ENCODE measurements at regions not wholly inside any gene's neighbourhood (a gene's known extent, or its start where the extent isn't known, plus 50 kb on each side); places are given as distances from the start of the nearest gene placed in this dataset.
A peak's percentile ranks its signal among the peaks of the same experiment; 100 is the strongest.

DNA sequence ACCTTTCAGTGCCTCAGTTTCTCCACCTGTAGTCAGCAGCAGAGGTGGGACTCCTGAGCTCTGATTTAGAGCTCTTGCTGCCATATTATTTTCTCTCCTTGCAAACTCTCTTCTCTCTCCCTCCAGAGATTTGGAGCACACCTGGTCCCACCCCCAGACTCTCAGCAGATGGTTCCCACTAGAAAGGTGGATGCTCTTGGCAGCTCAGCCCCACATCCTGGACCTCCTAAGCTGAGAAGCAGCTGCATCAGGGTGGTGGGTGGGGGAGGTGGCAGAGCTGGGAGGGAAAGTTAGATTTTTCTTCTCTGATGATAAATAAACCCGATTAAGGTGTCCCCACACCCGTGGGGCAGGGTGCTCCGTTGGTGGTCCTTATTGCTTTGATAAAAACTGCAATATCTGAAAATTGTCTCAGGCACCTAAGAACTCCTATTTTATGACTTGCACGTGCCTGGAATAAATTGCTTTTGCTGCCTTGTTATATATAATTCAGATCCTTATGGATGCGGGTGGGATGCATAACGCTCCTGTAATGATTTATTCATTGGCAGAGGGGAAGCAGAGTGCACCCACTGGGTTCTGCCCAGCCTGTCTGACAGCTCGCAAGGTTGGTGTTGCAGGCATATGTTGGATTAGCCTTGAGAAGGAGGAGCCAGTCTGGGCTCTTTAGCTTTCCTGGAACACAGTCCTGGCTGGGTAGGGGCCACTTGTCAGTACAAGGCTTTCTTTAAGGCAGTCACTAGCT is 214.2 kb downstream of the SUDS3 start:
- H3K79me2 ChIP-seq (ENCODE audit: low read length): no peaks in the 10 kb centered on the region
- H3K9ac ChIP-seq (ENCODE audit: low read length): no peak overlapping the region
- H3K9me3 ChIP-seq (ENCODE audit: low read length): 0 out of 2 replicates have a peak, but pooled peaks cover 4% of the 10 kb centered on the region
- H3K4me2 ChIP-seq (ENCODE audit: low read depth, low read length, poor library complexity, severe bottlenecking): no peak overlapping the region
- no peak overlapping the region for H3K27ac ChIP-seq (ENCODE audit: low read length)
- no peak overlapping the region for H2AFZ ChIP-seq (ENCODE audit: low read length)
- H3K36me3 ChIP-seq (ENCODE audit: insufficient read depth, low read length): no peaks in the 10 kb centered on the region
- DNase-seq: no peak
- no peaks in the 10 kb centered on the region for H3K4me1 ChIP-seq (ENCODE audit: low read length)
- H3K9me2 ChIP-seq (replicated peaks; ENCODE audit: insufficient read depth, low read length): no peaks in the 10 kb centered on the region
- no peak overlapping the region for H3K4me3 ChIP-seq (ENCODE audit: low read length)
- no peaks in the 10 kb centered on the region for H3K27me3 ChIP-seq (ENCODE audit: low read length)
- H4K20me1 ChIP-seq (ENCODE audit: insufficient read depth, low read depth, low read length): no peaks in the 10 kb centered on the region

DNA sequence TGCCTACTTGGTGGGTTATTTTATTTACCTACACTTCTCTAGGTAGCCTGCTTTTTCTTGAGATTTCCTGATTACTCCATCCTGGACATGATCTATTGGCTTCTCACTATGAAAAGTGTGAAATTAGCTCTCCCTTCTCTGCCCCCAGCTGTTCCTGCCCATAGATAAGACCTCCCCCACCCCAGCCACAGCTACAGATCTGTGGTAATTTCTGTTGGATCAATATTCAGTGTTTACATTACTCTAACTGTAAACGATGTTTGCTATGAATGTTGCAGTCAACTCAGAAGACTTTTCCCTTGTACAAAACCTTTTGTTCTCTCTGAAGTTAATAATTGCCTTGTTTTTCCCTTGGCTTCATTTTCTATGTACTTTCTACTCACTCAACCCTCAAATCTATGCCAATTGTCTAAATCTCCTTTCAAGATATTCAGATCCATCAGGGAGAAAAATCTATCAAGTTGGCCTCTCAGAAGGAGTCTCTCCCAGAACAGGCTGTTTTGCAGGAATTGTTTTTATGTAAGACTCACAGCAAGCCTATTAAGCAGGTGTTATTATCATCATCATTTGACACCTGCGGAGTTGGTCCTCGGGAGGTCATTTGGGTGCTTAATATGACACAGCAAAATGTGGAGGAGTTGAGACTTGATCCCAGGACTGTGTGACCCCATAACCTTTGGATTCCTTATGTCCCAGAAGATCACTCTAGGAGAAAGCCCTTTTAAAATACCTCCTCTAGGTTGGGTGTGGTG is 227.4 kb downstream of the SUDS3 start:
- Histone ChIP-seq H3K36me3 (ENCODE audit: insufficient read depth, low read length) (no peaks in the 10 kb centered on the region), H3K27ac (ENCODE audit: low read length) (no peak overlapping the region), H3K4me3 (ENCODE audit: low read length) (no peak overlapping the region), H3K4me2 (ENCODE audit: low read depth, low read length, poor library complexity, severe bottlenecking) (no peak overlapping the region), H3K9ac (ENCODE audit: low read length) (no peak overlapping the region), H4K20me1 (ENCODE audit: insufficient read depth, low read depth, low read length) (no peaks in the 10 kb centered on the region), H3K4me1 (ENCODE audit: low read length) (peaks cover 4% of the 10 kb centered on the region), H3K9me2 (replicated peaks; ENCODE audit: insufficient read depth, low read length) (no peaks in the 10 kb centered on the region), H3K27me3 (ENCODE audit: low read length) (no peaks in the 10 kb centered on the region; the same call in 1 of the 2 replicates), H2AFZ (ENCODE audit: low read length) (no peak overlapping the region), H3K79me2 (ENCODE audit: low read length) (no peaks in the 10 kb centered on the region), H3K9me3 (ENCODE audit: low read length) (no peaks in the 10 kb centered on the region)
- DNase-seq: no peak

DNA sequence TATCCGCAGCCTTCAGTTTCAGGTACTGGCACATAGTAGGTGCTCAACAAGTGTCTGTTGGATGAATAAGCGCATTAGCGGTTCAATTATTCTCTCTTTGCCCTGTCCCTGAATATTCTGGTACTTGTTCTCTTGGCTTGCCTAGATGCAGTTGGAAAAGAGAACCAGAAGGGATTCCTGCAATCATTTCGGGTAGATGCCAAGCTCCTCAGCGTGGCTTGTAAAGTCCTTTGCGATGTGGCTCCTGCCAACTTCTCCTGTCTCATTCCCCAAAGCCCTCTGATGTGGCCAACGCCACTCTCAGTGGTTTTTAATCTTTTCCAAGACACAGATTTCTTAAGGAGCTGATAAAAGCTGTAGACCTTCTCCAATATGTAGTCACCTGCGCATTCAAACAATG is 230.3 kb downstream of the SUDS3 start:
- DNase-seq: no peak
- no peak overlapping the region for H3K4me2 ChIP-seq (ENCODE audit: low read depth, low read length, poor library complexity, severe bottlenecking)
- no peaks in the 10 kb centered on the region; the same call in 1 of the 2 replicates for H3K27me3 ChIP-seq (ENCODE audit: low read length)
- no peak overlapping the region for H2AFZ ChIP-seq (ENCODE audit: low read length)
- H3K4me3 ChIP-seq (ENCODE audit: low read length): no peak overlapping the region
- H3K9ac ChIP-seq (ENCODE audit: low read length): no peak overlapping the region
- no peaks in the 10 kb centered on the region for H3K79me2 ChIP-seq (ENCODE audit: low read length)
- H3K4me1 ChIP-seq (ENCODE audit: low read length): peaks cover 5% of the 10 kb centered on the region
- no peak overlapping the region for H3K27ac ChIP-seq (ENCODE audit: low read length)
- H4K20me1 ChIP-seq (ENCODE audit: insufficient read depth, low read depth, low read length): no peaks in the 10 kb centered on the region
- no peaks in the 10 kb centered on the region for H3K9me2 ChIP-seq (replicated peaks; ENCODE audit: insufficient read depth, low read length)
- H3K9me3 ChIP-seq (ENCODE audit: low read length): no peaks in the 10 kb centered on the region
- no peaks in the 10 kb centered on the region for H3K36me3 ChIP-seq (ENCODE audit: insufficient read depth, low read length)

DNA sequence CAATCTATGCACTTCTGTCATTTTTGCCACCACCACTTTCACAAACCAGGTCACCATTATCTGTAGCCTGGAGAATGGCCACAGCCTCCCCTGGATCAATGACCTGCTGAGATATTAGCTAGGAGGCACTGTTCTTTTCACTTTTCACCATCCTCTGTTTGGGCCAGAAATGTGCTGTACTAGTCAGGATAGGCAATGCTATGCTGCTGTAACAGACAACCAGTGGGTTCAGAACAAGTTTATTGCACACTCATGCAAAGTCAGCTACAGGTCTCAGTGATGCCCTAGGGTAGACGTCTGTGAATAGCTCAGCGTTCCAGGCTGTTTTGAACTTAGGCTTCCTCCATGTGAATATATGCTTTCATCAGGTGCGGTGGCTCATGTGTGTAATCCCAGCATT is 231.5 kb downstream of the SUDS3 start:
- Histone ChIP-seq H3K27me3 (ENCODE audit: low read length) (no peaks in the 10 kb centered on the region; the same call in 1 of the 2 replicates), H3K79me2 (ENCODE audit: low read length) (no peaks in the 10 kb centered on the region), H2AFZ (ENCODE audit: low read length) (no peak overlapping the region), H3K4me1 (ENCODE audit: low read length) (peaks cover 5% of the 10 kb centered on the region), H3K4me2 (ENCODE audit: low read depth, low read length, poor library complexity, severe bottlenecking) (no peak overlapping the region), H3K36me3 (ENCODE audit: insufficient read depth, low read length) (no peaks in the 10 kb centered on the region), H4K20me1 (ENCODE audit: insufficient read depth, low read depth, low read length) (no peaks in the 10 kb centered on the region), H3K27ac (ENCODE audit: low read length) (no peak overlapping the region), H3K9me3 (ENCODE audit: low read length) (no peaks in the 10 kb centered on the region), H3K4me3 (ENCODE audit: low read length) (no peak overlapping the region), H3K9ac (ENCODE audit: low read length) (no peak overlapping the region), H3K9me2 (replicated peaks; ENCODE audit: insufficient read depth, low read length) (no peaks in the 10 kb centered on the region)
- DNase-seq: no peak

DNA sequence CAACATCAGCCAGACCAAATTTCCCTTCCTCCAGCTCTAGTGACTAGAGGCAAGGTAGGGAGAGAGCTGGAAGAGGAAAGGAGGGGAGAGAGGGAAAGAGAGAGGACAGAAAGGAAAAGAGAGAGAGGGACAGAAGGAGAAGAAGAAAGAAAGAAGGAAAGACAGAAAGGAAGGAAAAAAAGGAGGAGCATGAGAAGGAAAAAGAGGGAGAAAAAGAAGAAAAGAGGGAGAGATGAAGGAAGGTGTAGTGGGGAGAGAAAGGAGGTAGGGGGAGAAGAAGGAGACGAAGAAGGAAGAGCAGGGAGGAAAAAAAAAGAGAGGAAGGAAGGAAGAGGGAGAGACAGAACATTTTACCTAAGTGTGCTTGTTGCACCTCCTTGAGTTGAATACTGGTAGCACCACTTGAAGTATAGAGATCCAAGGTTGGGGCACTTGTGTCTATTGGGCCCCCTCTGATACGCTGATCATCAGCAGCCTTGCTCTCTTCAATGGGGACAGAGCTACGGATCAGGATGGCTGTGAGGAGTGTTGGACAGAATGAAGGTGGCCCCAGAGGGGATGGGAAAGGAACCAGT is 232.5 kb downstream of the SUDS3 start:
- Histone ChIP-seq H3K9ac (ENCODE audit: low read length) (no peak overlapping the region), H3K4me3 (ENCODE audit: low read length) (no peak overlapping the region), H3K9me2 (replicated peaks; ENCODE audit: insufficient read depth, low read length) (no peaks in the 10 kb centered on the region), H3K4me1 (ENCODE audit: low read length) (peaks cover 5% of the 10 kb centered on the region), H3K27ac (ENCODE audit: low read length) (no peak overlapping the region), H3K36me3 (ENCODE audit: insufficient read depth, low read length) (no peaks in the 10 kb centered on the region), H3K27me3 (ENCODE audit: low read length) (no peaks in the 10 kb centered on the region; the same call in 1 of the 2 replicates), H2AFZ (ENCODE audit: low read length) (no peak overlapping the region), H3K9me3 (ENCODE audit: low read length) (no peaks in the 10 kb centered on the region), H4K20me1 (ENCODE audit: insufficient read depth, low read depth, low read length) (no peaks in the 10 kb centered on the region), H3K79me2 (ENCODE audit: low read length) (no peaks in the 10 kb centered on the region), H3K4me2 (ENCODE audit: low read depth, low read length, poor library complexity, severe bottlenecking) (peak overlapping the region; percentile 15)
- no peak for DNase-seq

DNA sequence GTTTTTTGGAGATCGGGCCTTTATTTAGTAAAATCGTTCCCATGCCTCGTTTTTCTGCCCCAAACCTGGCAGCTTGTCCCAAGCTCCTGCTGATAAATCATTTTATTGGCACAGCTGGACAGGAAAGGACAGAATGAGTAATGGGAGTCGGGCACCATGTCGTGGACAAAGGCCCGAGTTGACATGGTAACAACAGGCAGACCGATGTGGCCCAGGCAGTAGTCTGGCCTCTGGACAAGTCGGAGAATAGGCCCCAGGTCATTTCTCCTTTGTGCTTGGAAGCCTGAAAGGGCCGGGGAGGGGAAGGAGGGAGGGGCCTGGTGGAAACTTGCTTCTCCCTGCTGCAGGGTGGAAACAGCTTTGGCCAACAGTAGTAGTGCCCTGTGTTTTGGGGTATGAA is 234.9 kb downstream of the SUDS3 start:
- Histone ChIP-seq H3K9me3 (ENCODE audit: low read length) (no peaks in the 10 kb centered on the region), H3K9ac (ENCODE audit: low read length) (no peak overlapping the region), H2AFZ (ENCODE audit: low read length) (no peak overlapping the region), H3K4me1 (ENCODE audit: low read length) (peaks cover 5% of the 10 kb centered on the region), H3K27ac (ENCODE audit: low read length) (no peak overlapping the region), H4K20me1 (ENCODE audit: insufficient read depth, low read depth, low read length) (no peaks in the 10 kb centered on the region), H3K27me3 (ENCODE audit: low read length) (no peaks in the 10 kb centered on the region), H3K4me2 (ENCODE audit: low read depth, low read length, poor library complexity, severe bottlenecking) (no peak overlapping the region), H3K9me2 (replicated peaks; ENCODE audit: insufficient read depth, low read length) (no peaks in the 10 kb centered on the region), H3K4me3 (ENCODE audit: low read length) (no peak overlapping the region), H3K36me3 (ENCODE audit: insufficient read depth, low read length) (no peaks in the 10 kb centered on the region), H3K79me2 (ENCODE audit: low read length) (no peaks in the 10 kb centered on the region)
- DNase-seq: no peak

DNA sequence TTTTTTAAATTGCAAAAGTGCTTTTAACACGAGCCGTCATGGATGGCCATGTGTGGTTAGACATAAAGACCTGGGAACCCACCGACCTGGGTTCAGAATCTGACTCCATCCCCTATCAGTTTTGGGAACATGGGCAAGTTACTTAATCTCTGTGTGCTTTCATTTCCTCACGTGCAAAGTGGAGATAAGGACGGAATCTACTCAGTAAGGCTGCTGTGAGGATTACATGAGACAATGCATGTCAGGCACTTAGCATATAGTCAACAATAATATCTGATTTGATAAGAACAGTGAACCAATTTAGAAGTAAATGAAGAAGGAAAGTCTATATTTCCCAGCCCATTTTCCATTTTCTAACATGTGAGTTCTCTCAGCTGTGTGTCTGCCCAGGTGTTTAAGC is 235.4 kb downstream of the SUDS3 start:
- Histone ChIP-seq H3K9me3 (ENCODE audit: low read length) (no peaks in the 10 kb centered on the region), H3K4me1 (ENCODE audit: low read length) (peaks cover 5% of the 10 kb centered on the region), H3K4me3 (ENCODE audit: low read length) (no peak overlapping the region), H2AFZ (ENCODE audit: low read length) (no peak overlapping the region), H4K20me1 (ENCODE audit: insufficient read depth, low read depth, low read length) (no peaks in the 10 kb centered on the region), H3K9me2 (replicated peaks; ENCODE audit: insufficient read depth, low read length) (no peaks in the 10 kb centered on the region), H3K79me2 (ENCODE audit: low read length) (no peaks in the 10 kb centered on the region), H3K27ac (ENCODE audit: low read length) (no peak overlapping the region), H3K4me2 (ENCODE audit: low read depth, low read length, poor library complexity, severe bottlenecking) (no peak overlapping the region), H3K36me3 (ENCODE audit: insufficient read depth, low read length) (no peaks in the 10 kb centered on the region), H3K27me3 (ENCODE audit: low read length) (no peaks in the 10 kb centered on the region), H3K9ac (ENCODE audit: low read length) (no peak overlapping the region)
- no peak for DNase-seq
